MM.1S (cell line): ENCODE measurements at regions not wholly inside any gene's neighbourhood (a gene's known extent, or its start where the extent isn't known, plus 50 kb on each side); places are given as distances from the start of the nearest gene placed in this dataset.

Experiments
- DNase-seq: peaks from one replicate; pipeline ENCODE4 v3.0.0-alpha.2; 2015
- H2AFZ ChIP-seq: fragments of 300-600 bp; sonication (generic); 2 replicates; pipeline ENCODE4 v1.6.0; 2016; ENCODE audit warnings: antibody characterized with exemption, low read length
- H3F3A ChIP-seq: fragments of 300-600 bp; sonication (generic); 2 replicates; pipeline ENCODE4 v1.6.1; 2016; ENCODE audit warnings: mild to moderate bottlenecking, antibody characterized with exemption, low read length, moderate library complexity, mixed read lengths; ENCODE audit not compliant: insufficient read depth
- H3K27ac ChIP-seq: fragments of 300-600 bp; sonication (generic); 2 replicates; pipeline ENCODE4 v1.5.1; 2016; ENCODE audit warnings: mild to moderate bottlenecking, low read length
- H3K27me3 ChIP-seq: fragments of 300-600 bp; sonication (generic); replicated peaks from 2 replicates; pipeline ENCODE4 v1.6.0; 2016; ENCODE audit warnings: low read length; ENCODE audit not compliant: insufficient read depth
- H3K36me3 ChIP-seq: fragments of 300-600 bp; sonication (generic); replicated peaks from 2 replicates; pipeline ENCODE4 v1.6.1; 2016; ENCODE audit warnings: mild to moderate bottlenecking, low read length, mixed read lengths; ENCODE audit not compliant: insufficient read depth
- H3K4me1 ChIP-seq: fragments of 300-600 bp; sonication (generic); 2 replicates; pipeline ENCODE4 v1.6.1; 2016; ENCODE audit warnings: low read length, mixed read lengths
- H3K4me2 ChIP-seq: fragments of 300-600 bp; sonication (generic); 2 replicates; pipeline ENCODE4 v1.6.0; 2016; ENCODE audit warnings: low read depth, low read length
- H3K4me3 ChIP-seq: fragments of 300-600 bp; sonication (generic); 2 replicates; pipeline ENCODE4 v1.5.1; 2016; ENCODE audit warnings: low read length, mixed read lengths
- H3K79me2 ChIP-seq: fragments of 300-600 bp; sonication (generic); 2 replicates; pipeline ENCODE4 v1.6.1; 2016; ENCODE audit warnings: mixed run types, low read length, mixed read lengths
- H3K9ac ChIP-seq: fragments of 300-600 bp; sonication (generic); 2 replicates; pipeline ENCODE4 v1.6.1; 2016; ENCODE audit warnings: low read length, mixed read lengths
- H3K9me2 ChIP-seq: fragments of 300-600 bp; sonication (generic); replicated peaks from 2 replicates; pipeline ENCODE4 v1.6.1; 2016; ENCODE audit warnings: mild to moderate bottlenecking, low read length, mixed read lengths; ENCODE audit not compliant: insufficient read depth
- H3K9me3 ChIP-seq: fragments of 300-600 bp; sonication (generic); replicated peaks from 2 replicates; pipeline ENCODE4 v1.6.1; 2016; ENCODE audit warnings: mild to moderate bottlenecking, low read length, mixed read lengths; ENCODE audit not compliant: insufficient read depth
- H4K20me1 ChIP-seq: fragments of 300-600 bp; sonication (generic); 2 replicates; pipeline ENCODE4 v1.6.1; 2016; ENCODE audit warnings: mild to moderate bottlenecking, low read length, moderate library complexity, mixed read lengths; ENCODE audit not compliant: insufficient read depth
- CTCF ChIP-seq: fragments of 300-600 bp; sonication (generic); IDR thresholded peaks from 2 replicates; pipeline ENCODE4 v1.5.1; 2016; ENCODE audit warnings: antibody characterized with exemption, low read length, mixed read lengths
- EZH2 ChIP-seq: fragments of 300-600 bp; sonication (generic); optimal IDR thresholded peaks from 2 replicates; pipeline ENCODE3; 2017; ENCODE audit warnings: low read depth, mild to moderate bottlenecking, antibody characterized with exemption, low read length, mixed read lengths
- EZH2phosphoT487 ChIP-seq: fragments of 300-600 bp; sonication (generic); IDR thresholded peaks from 2 replicates; pipeline ENCODE4 v1.6.1; 2018; ENCODE audit warnings: antibody characterized with exemption, low read length

GRCh38 chr3:127471142-127471541 is 119.4 kb downstream of the TPRA1 start:
- Histone ChIP-seq H3K27me3 (peaks cover 26% of the 10 kb centered on the region), H3K36me3 (no peaks in the 10 kb centered on the region), H3K79me2 (no peaks in the 10 kb centered on the region), H3K27ac (no peak overlapping the region), H4K20me1 (no peaks in the 10 kb centered on the region), H3K4me3 (no peak overlapping the region), H3K9ac (no peak overlapping the region), H3K4me1 (no peaks in the 10 kb centered on the region), H3F3A (no peaks in the 10 kb centered on the region), H2AFZ (no peak overlapping the region), H3K4me2 (no peak overlapping the region), H3K9me2 (no peaks in the 10 kb centered on the region), H3K9me3 (no peaks in the 10 kb centered on the region)
- TF ChIP-seq EZH2phosphoT487: no peak
- TF ChIP-seq CTCF: no peak
- no peak for TF ChIP-seq EZH2
- no peak for DNase-seq

GRCh38 chr3:127469760-127470159 is 120.8 kb downstream of the TPRA1 start:
- no peaks in the 10 kb centered on the region for H3K79me2 ChIP-seq
- TF ChIP-seq EZH2 (no peak), EZH2phosphoT487 (no peak), CTCF (no peak)
- DNase-seq: no peak

GRCh38 chr3:127467391-127467790 is 123.1 kb downstream of the TPRA1 start:
- Histone ChIP-seq H3K4me2 (no peak overlapping the region), H3F3A (no peaks in the 10 kb centered on the region)

More at GRCh38 chr3:127469760-127470159, 120.8 kb downstream of the TPRA1 start:
- Histone ChIP-seq H3F3A (no peaks in the 10 kb centered on the region), H3K4me1 (no peaks in the 10 kb centered on the region), H3K9me2 (no peaks in the 10 kb centered on the region), H3K27ac (no peak overlapping the region), H3K36me3 (no peaks in the 10 kb centered on the region), H3K27me3 (peaks cover 26% of the 10 kb centered on the region), H2AFZ (no peak overlapping the region), H4K20me1 (no peaks in the 10 kb centered on the region), H3K4me3 (no peak overlapping the region), H3K9me3 (no peaks in the 10 kb centered on the region), H3K4me2 (no peak overlapping the region), H3K9ac (no peak overlapping the region)

More at GRCh38 chr3:127467391-127467790, 123.1 kb downstream of the TPRA1 start:
- H2AFZ ChIP-seq: no peak overlapping the region
- H3K9me2 ChIP-seq: no peaks in the 10 kb centered on the region
- H3K27me3 ChIP-seq: peaks cover 26% of the 10 kb centered on the region
- TF ChIP-seq EZH2phosphoT487 (no peak), EZH2 (no peak), CTCF (no peak)
- no peak for DNase-seq
- no peak overlapping the region for H3K9ac ChIP-seq
- H3K27ac ChIP-seq: no peak overlapping the region
- H3K4me1 ChIP-seq: no peaks in the 10 kb centered on the region
- H3K36me3 ChIP-seq: no peaks in the 10 kb centered on the region
- H3K4me3 ChIP-seq: no peak overlapping the region
- H3K79me2 ChIP-seq: no peaks in the 10 kb centered on the region
- H3K9me3 ChIP-seq: no peaks in the 10 kb centered on the region
- no peaks in the 10 kb centered on the region for H4K20me1 ChIP-seq
